Activated T-cell treated with anti-CD3 and anti-CD28 coated beads for 4 hours (primary cell): ENCODE measurements at regions not wholly inside any gene's neighbourhood (a gene's known extent, or its start where the extent isn't known, plus 50 kb on each side); places are given as distances from the start of the nearest gene placed in this dataset.

Experiments
- DNase-seq: peaks from one replicate; pipeline ENCODE4 v3.0.0-alpha.2; 2020

GRCh38 chr16:6170022-6170421 is 1072.4 kb upstream of the EEF2KMT start:
- DNase-seq, result no peak

GRCh38 chr16:6165330-6165979 is 1067.9 kb upstream of the EEF2KMT start:
- no peak for DNase-seq

GRCh38 chr16:6160871-6161270 is 1063.3 kb upstream of the EEF2KMT start:
- DNase-seq, result no peak

GRCh38 chr16:6160303-6160702 is 1062.7 kb upstream of the EEF2KMT start:
- DNase-seq, result no peak

- DNase-seq, result no peak
Observed at GRCh38 chr16:6157806-6158205, 1060.2 kb upstream of the EEF2KMT start.

GRCh38 chr16:6155271-6155670 is 1057.7 kb upstream of the EEF2KMT start:
- no peak for DNase-seq

GRCh38 chr16:6153901-6154300 is 1056.3 kb upstream of the EEF2KMT start:
- DNase-seq, result no peak

GRCh38 chr16:6149031-6149430 is 1051.4 kb upstream of the EEF2KMT start:
- DNase-seq, result no peak

GRCh38 chr16:6148361-6148760 is 1050.8 kb upstream of the EEF2KMT start:
- DNase-seq, result no peak

- DNase-seq, result no peak
Observed at GRCh38 chr16:6146874-6147425, 1049.4 kb upstream of the EEF2KMT start.

GRCh38 chr16:6146356-6146755 is 1048.8 kb upstream of the EEF2KMT start:
- DNase-seq, result no peak

GRCh38 chr16:6144463-6144862 is 1046.9 kb upstream of the EEF2KMT start:
- DNase-seq, result no peak

- DNase-seq, result no peak
Observed at GRCh38 chr16:6143020-6143419, 1045.4 kb upstream of the EEF2KMT start.

GRCh38 chr16:6133009-6133557 is 1035.5 kb upstream of the EEF2KMT start:
- DNase-seq, result no peak

- DNase-seq, result no peak
Observed at GRCh38 chr16:6132121-6132520, 1034.5 kb upstream of the EEF2KMT start.

- DNase-seq, result no peak
Observed at GRCh38 chr16:6131526-6132050, 1034.0 kb upstream of the EEF2KMT start.

GRCh38 chr16:6125483-6126259 is 1028.1 kb upstream of the EEF2KMT start:
- no peak for DNase-seq

- no peak for DNase-seq
Observed at GRCh38 chr16:6124136-6124535, 1026.5 kb upstream of the EEF2KMT start.

- DNase-seq, result no peak
Observed at GRCh38 chr16:6122401-6122800, 1024.8 kb upstream of the EEF2KMT start.

- DNase-seq, result no peak
Observed at GRCh38 chr16:6114691-6115090, 1017.1 kb upstream of the EEF2KMT start.

GRCh38 chr16:6113749-6114148 is 1016.2 kb upstream of the EEF2KMT start:
- no peak for DNase-seq

- no peak for DNase-seq
Observed at GRCh38 chr16:6112700-6113099, 1015.1 kb upstream of the EEF2KMT start.

GRCh38 chr16:6111390-6111789 is 1013.8 kb upstream of the EEF2KMT start:
- DNase-seq, result no peak

- DNase-seq, result no peak
Observed at GRCh38 chr16:6110346-6110745, 1012.8 kb upstream of the EEF2KMT start.
